Gastroesophageal sphincter (tissue), 4 donors: ENCODE measurements at regions not wholly inside any gene's neighbourhood (a gene's known extent, or its start where the extent isn't known, plus 50 kb on each side); places are given as distances from the start of the nearest gene placed in this dataset.

ENCODE experiments used
- ATAC-seq: fragments of 150-250 bp; one replicate; pipeline ENCODE4 v1.9.1; 2016; ENCODE audit warnings: mild to moderate bottlenecking, moderate library complexity
- H3K27ac ChIP-seq, 4 donors: fragments of 200-600 bp; sonication (generic) in 3 of 4; 1 replicate in 3 of 4; 2 replicates in 1 of 4; pipeline ENCODE4 v1.5.1; 2016 to 2019
- H3K27me3 ChIP-seq: fragments of 200-600 bp; sonication (generic); one replicate; pipeline ENCODE4 v1.5.1; 2019
- H3K36me3 ChIP-seq, 2 donors: fragments of 200-600 bp; sonication (generic); one replicate each; pipeline ENCODE4 v1.5.1; 2019; ENCODE audit warnings: control low read depth in 1 of 2
- H3K4me1 ChIP-seq, 3 donors: fragments of 200-600 bp; sonication (generic); 1 replicate in 2 of 3; 2 replicates in 1 of 3; pipeline ENCODE4 v1.5.1; 2016 to 2019; ENCODE audit warnings: control low read depth in 2 of 3
- H3K4me3 ChIP-seq, 2 donors: fragments of 200-600 bp; sonication (generic); one replicate each; pipeline ENCODE4 v1.5.1; 2019; ENCODE audit warnings: mild to moderate bottlenecking in 1 of 2, moderate library complexity in 1 of 2
- H3K9me3 ChIP-seq, 3 donors: fragments of 200-600 bp; sonication (generic); one replicate each; pipeline ENCODE4 v1.5.1; 2017 to 2019; ENCODE audit warnings: control low read depth in 2 of 3
- EP300 ChIP-seq: sonication (generic); formaldehyde crosslinking; IDR thresholded peaks from one replicate; pipeline ENCODE4 v1.6.1; 2017; ENCODE audit warnings: antibody characterized with exemption, mild to moderate bottlenecking
- POLR2A ChIP-seq, 2 donors: fragments of 450-650 bp; IDR thresholded peaks; one replicate each; pipeline ENCODE4 v1.6.1; 2017; ENCODE audit warnings: antibody characterized with exemption in 2 of 2, mild to moderate bottlenecking in 2 of 2, moderate library complexity in 1 of 2
- POLR2AphosphoS5 ChIP-seq: sonication (generic); formaldehyde crosslinking; IDR thresholded peaks from one replicate; pipeline ENCODE4 v1.6.1; 2017; ENCODE audit warnings: antibody characterized with exemption
- WGBS, 2 donors: methylation state at CpG; one replicate each; pipeline ENCODE4 v1.1.5; 2018; ENCODE audit warnings: low coverage in 1 of 2; 5-methylcytosine and 5-hydroxymethylcytosine counted together
- TF ChIP-seq, protein P1 (sequence below), 4 experiments: fragments of 200-600 bp in 2 of 4; fragments of 450-650 bp in 2 of 4; sonication (generic) in 1 of 4; IDR thresholded peaks; one replicate each; pipeline ENCODE4 v1.5.1; 2017 to 2019; ENCODE audit warnings: antibody characterized with exemption in 4 of 4, mild to moderate bottlenecking in 2 of 4, moderate library complexity in 2 of 4

DNA sequence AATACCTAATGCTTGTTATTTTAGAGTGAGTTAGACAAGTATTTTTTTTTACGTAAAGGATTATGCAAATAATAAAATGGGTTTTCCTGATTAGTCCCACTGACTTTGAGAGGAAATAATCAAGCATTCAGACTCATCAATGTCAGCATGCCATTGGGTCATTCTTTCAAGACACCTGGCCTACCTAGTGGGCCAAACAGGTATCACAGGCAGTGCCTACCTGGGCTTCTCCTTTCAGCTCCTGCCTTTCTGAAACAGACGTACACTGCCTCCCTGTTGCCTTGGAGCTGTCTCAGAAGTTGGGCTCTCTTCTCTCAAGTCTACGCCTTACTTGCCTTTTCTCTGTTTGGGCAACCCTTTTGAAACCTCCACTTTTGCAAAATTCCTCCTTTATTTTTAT lies 545.6 kb downstream of the SNAPC1 start:
- Histone ChIP-seq H3K9me3 (no peaks in the 10 kb centered on the region), H3K4me1 (no peaks in the 10 kb centered on the region), H3K36me3 (no peaks in the 10 kb centered on the region), H3K27me3 (no peaks in the 10 kb centered on the region), H3K4me3 (no peak overlapping the region), H3K27ac (no peak overlapping the region)
- TF ChIP-seq, protein P1, sequence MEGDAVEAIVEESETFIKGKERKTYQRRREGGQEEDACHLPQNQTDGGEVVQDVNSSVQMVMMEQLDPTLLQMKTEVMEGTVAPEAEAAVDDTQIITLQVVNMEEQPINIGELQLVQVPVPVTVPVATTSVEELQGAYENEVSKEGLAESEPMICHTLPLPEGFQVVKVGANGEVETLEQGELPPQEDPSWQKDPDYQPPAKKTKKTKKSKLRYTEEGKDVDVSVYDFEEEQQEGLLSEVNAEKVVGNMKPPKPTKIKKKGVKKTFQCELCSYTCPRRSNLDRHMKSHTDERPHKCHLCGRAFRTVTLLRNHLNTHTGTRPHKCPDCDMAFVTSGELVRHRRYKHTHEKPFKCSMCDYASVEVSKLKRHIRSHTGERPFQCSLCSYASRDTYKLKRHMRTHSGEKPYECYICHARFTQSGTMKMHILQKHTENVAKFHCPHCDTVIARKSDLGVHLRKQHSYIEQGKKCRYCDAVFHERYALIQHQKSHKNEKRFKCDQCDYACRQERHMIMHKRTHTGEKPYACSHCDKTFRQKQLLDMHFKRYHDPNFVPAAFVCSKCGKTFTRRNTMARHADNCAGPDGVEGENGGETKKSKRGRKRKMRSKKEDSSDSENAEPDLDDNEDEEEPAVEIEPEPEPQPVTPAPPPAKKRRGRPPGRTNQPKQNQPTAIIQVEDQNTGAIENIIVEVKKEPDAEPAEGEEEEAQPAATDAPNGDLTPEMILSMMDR (IDR thresholded peaks at IDR 0.05), result no peak
- TF ChIP-seq EP300 (no peak), POLR2AphosphoS5 (no peak), POLR2A (IDR thresholded peaks at IDR 0.05) (no peak)
- no peak for ATAC-seq
- WGBS, 2 donors, result 88 to 100% methylated on average over 2 to 3 of the region's 3 CpGs

DNA sequence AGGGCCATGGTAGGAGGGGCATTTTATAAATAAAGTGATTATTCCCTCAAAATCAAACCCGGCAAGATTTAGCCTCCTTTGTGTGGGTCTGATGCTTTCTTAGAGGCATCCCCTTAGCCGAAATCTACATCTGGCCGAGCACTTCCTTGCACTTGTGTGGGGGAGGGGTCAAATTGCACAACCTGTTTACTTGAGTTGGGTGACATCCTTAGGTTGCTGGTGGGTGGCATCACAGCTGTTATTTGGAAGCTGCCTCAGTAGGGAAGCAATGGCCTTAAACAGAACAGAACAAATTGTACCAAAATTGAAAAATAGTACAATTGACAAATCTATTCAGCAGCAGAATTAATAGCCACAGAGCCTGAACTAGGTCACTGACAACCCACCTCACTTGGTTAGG lies 546.1 kb downstream of the SNAPC1 start:
- 39 to 75% methylated on average over 1 to 3 of the region's 3 CpGs for WGBS, 2 donors
- H3K9me3 ChIP-seq, result no peaks in the 10 kb centered on the region
- no peaks in the 10 kb centered on the region for H3K27me3 ChIP-seq
- no peak overlapping the region for H3K4me3 ChIP-seq
- no peaks in the 10 kb centered on the region for H3K4me1 ChIP-seq
- H3K36me3 ChIP-seq, result no peaks in the 10 kb centered on the region
- TF ChIP-seq POLR2A (IDR thresholded peaks at IDR 0.05) (no peak), POLR2AphosphoS5 (no peak)
- no peak for ATAC-seq
- H3K27ac ChIP-seq, result no peak overlapping the region

DNA sequence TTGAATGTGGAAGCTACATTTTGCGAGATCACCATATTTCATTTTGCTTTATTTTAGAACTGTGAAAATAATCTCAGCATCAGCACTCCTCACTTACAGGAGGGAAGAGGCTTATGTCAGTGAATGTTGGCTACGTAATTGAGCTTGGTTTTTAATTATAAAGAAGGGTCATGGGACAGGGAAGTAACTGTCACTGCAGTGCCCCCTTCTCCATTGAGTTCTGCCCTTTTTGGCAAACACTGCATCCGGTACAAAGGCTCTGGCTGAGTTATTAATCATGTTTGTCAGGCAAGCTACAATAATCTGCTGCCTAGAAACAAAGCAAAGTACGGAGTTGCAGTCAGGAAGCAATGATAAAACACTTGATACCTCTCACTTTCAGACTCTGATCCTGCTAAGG lies 546.7 kb downstream of the SNAPC1 start:
- Histone ChIP-seq H3K36me3 (no peaks in the 10 kb centered on the region), H3K4me3 (no peak overlapping the region), H3K9me3 (no peaks in the 10 kb centered on the region), H3K4me1 (no peaks in the 10 kb centered on the region), H3K27me3 (no peaks in the 10 kb centered on the region), H3K27ac (no peak overlapping the region)
- WGBS, 2 donors, result 27 to 33% methylated on average over 4 of the region's 4 CpGs
- TF ChIP-seq, protein P1 (IDR thresholded peaks at IDR 0.05), result no peak
- TF ChIP-seq EP300 (no peak), POLR2A (IDR thresholded peaks at IDR 0.05) (no peak), POLR2AphosphoS5 (no peak)
- ATAC-seq, result no peak

DNA sequence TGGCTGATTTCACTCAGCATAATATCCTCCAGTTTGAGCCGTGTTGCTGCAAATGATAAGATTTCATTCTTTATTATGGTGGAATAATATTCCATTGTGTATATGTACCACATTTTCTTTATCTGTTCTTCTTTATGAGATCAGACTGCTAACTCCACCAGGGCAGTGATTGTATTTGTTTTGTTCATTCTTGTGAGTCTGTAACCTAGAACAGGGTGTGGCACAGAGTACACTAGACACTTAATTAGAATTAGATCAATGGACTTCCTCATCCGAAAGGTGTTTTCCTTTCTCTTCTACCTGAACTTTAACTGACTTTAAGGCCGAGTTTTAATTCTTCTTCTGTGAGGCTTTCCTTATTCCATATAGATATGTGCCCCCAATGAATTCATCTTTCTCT lies 551.0 kb downstream of the SNAPC1 start:
- no peaks in the 10 kb centered on the region for H3K36me3 ChIP-seq
- no peak overlapping the region for H3K4me3 ChIP-seq
- H3K4me1 ChIP-seq, result no peaks in the 10 kb centered on the region
- H3K27me3 ChIP-seq, result no peaks in the 10 kb centered on the region
- H3K27ac ChIP-seq, result no peak overlapping the region
- TF ChIP-seq POLR2A (IDR thresholded peaks at IDR 0.05) (no peak), EP300 (no peak), POLR2AphosphoS5 (no peak)
- TF ChIP-seq, protein P1 (IDR thresholded peaks at IDR 0.05), result no peak
- no peaks in the 10 kb centered on the region for H3K9me3 ChIP-seq
- ATAC-seq, result no peak
- 80 to 88% methylated on average over 3 of the region's 3 CpGs for WGBS, 2 donors

DNA sequence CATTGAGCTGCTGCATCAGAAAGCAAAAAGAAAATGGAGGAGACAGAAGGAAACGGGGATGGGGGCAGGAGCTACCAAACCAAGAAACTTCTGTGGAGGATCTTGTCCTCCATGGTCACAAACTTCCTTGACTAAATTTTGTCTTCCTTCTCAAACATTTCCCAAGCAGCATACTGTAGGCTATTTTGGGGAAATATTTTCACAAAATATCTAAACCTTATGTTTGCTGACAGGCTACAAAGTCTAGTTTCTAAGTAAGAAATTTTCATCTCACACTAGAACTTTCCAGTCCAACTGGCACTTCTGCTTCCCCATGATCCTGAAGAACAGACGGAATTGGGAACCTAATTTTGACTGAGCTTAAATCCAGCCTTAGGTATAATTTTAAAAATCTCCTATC lies 552.0 kb downstream of the SNAPC1 start:
- ATAC-seq, result no peak
- H3K4me3 ChIP-seq, result no peak overlapping the region
- TF ChIP-seq POLR2A (IDR thresholded peaks at IDR 0.05), result no peak
- TF ChIP-seq EP300, result no peak
- TF ChIP-seq POLR2AphosphoS5, result no peak
- TF ChIP-seq, protein P1 (IDR thresholded peaks at IDR 0.05), result no peak
- WGBS, 2 donors, result 56 to 75% methylated on average over 2 of the region's 2 CpGs
- no peaks in the 10 kb centered on the region for H3K9me3 ChIP-seq
- no peaks in the 10 kb centered on the region for H3K4me1 ChIP-seq
- no peak overlapping the region for H3K27ac ChIP-seq
- no peaks in the 10 kb centered on the region for H3K27me3 ChIP-seq
- no peaks in the 10 kb centered on the region for H3K36me3 ChIP-seq

DNA sequence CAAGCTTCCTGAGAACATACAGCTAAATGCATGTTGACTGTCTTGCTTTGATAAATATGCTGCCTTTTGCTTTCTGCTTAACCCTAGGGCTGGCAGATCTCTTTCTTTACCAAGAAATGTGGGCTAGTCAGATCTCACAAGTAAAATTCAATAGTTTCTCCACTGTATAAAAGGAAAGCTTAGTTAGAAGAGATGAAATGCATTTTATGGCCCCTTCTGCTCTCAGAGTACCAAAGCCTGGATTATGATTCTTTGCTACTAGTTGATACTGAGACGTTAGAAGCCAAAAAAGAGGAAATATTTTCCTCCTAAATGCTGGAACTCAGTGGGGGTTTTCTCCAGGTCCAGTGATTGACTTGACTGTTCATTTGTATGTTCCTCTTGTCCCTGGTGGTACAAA lies 552.7 kb downstream of the SNAPC1 start:
- H3K36me3 ChIP-seq, result no peaks in the 10 kb centered on the region
- no peaks in the 10 kb centered on the region for H3K9me3 ChIP-seq
- no peak overlapping the region for H3K27ac ChIP-seq
- TF ChIP-seq POLR2A (IDR thresholded peaks at IDR 0.05) (no peak), EP300 (no peak)
- ATAC-seq, result no peak
- no peak overlapping the region for H3K4me3 ChIP-seq
- H3K27me3 ChIP-seq, result no peaks in the 10 kb centered on the region
- no peaks in the 10 kb centered on the region for H3K4me1 ChIP-seq
- WGBS, 2 donors, result 20 to 29% methylated on average over 1 of the region's 1 CpG
